Activated naive CD4-positive, alpha-beta T cell treated with anti-CD3 and anti-CD28 coated beads for 36 hours (primary cell): ENCODE measurements at regions not wholly inside any gene's neighbourhood (a gene's known extent, or its start where the extent isn't known, plus 50 kb on each side); places are given as distances from the start of the nearest gene placed in this dataset.
"Not testable (repeated sequence)": the region's sequence is repeated elsewhere in the genome, so short reads cannot be mapped to it uniquely, and the experiment has no call there.

Source experiments
- CTCF ChIA-PET: fragments of 350-600 bp; sonication (Branson Sonifier 250); formaldehyde crosslinking; loops from one replicate; lab custom pipeline; 2021; ENCODE audit warnings: antibody characterized with exemption; lab: Charles Lee
- DNase-seq: peaks from one replicate; pipeline ENCODE4 v3.0.0-alpha.2; 2020
- H3K27ac Mint-ChIP-seq: one replicate; pipeline ENCODE4 v1.8.0; 2021; ENCODE audit warnings: mild to moderate bottlenecking, mixed read lengths
- H3K27me3 Mint-ChIP-seq: one replicate; pipeline ENCODE4 v1.8.0; 2021; ENCODE audit warnings: low read depth, mixed read lengths
- H3K36me3 Mint-ChIP-seq: one replicate; pipeline ENCODE4 v1.8.0; 2021; ENCODE audit warnings: low read depth, mixed read lengths
- H3K4me1 Mint-ChIP-seq: one replicate; pipeline ENCODE4 v1.8.0; 2021; ENCODE audit warnings: low read depth, mixed read lengths
- H3K4me3 Mint-ChIP-seq: one replicate; pipeline ENCODE4 v1.8.0; 2021; ENCODE audit warnings: mild to moderate bottlenecking, moderate library complexity, mixed read lengths
- H3K9me3 Mint-ChIP-seq: one replicate; pipeline ENCODE4 v1.8.0; 2021; ENCODE audit warnings: mixed read lengths
- intact Hi-C: fragments of 100-400 bp; cut with micrococcal nuclease; formaldehyde crosslinking; loops from one replicate; pipeline ENCODE4 v1.15.1; 2023

DNA sequence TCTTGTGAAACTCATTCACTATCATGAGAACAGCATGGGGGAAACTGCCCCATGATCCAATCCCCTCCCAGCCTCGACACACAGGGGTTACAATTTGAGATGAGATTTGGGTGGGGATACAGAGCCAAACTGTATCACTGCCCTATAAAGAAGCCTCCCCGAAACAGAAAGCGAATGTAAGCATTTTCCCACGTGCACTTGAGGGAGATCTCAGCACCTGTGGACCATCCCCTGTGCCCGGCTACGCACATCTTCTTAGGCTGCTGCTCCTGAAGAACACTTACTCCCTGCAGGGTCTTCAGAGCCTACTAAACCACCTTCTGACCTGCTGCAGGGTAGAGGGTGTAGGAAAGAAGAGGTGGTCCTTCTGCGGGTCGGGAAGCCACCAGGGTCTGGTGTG lies 410.2 kb upstream of the IRX2 start:
- DNase-seq = no peak
- H3K4me3 Mint-ChIP-seq = no peak overlapping the region
- peaks cover 2% of the 10 kb centered on the region for H3K27me3 Mint-ChIP-seq
- H3K4me1 Mint-ChIP-seq = no peaks in the 10 kb centered on the region
- H3K36me3 Mint-ChIP-seq = peaks cover 2% of the 10 kb centered on the region
- no peak overlapping the region for H3K27ac Mint-ChIP-seq
- CTCF ChIA-PET = no interaction called here
- peaks cover 3% of the 10 kb centered on the region for H3K9me3 Mint-ChIP-seq
- intact Hi-C loops = no loop called here

DNA sequence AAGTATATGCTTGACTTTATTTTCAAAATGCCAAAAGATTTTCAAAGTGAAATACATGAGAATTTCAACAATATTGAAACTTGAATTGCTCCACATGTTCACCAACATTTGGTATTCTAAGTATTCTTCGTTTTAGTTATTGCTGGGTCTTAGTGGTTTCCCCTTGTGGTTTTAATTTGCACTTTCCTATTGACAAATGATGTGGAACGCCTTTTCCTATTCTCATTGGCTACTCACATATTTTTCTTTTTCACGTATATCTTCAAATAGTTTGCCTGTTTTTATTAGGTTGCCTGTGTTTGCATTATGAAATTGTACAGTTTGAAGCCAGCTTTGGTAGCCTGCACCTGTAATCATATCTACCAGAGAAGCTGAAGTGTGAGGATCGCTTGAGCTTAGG lies 405.7 kb upstream of the IRX2 start:
- peaks cover 1% of the 10 kb centered on the region for H3K36me3 Mint-ChIP-seq
- CTCF ChIA-PET = no interaction called here

DNA sequence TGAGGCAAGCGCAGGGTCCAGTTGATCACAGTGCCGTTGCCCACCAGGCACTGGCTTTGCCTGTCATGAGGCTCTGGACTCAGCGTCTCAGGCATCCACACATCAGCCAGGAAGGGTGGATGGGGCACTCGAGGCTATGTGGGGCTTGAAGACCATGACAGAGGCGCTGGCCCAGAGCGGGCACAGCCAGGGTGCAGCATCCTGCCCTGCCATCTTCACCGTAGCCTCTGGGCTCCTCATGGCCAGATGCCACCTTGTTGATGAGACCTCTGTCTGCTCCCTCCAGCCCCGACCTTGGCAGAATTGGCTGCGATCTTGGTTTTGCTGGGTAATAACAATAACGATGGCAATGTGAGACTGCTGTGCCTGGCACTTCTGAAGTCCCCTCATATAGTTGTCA lies 404.2 kb upstream of the IRX2 start:
- Mint-ChIP-seq H3K4me1 (no peaks in the 10 kb centered on the region), H3K4me3 (no peak overlapping the region), H3K9me3 (peaks cover 2% of the 10 kb centered on the region), H3K36me3 (peaks cover 1% of the 10 kb centered on the region), H3K27me3 (peaks cover 4% of the 10 kb centered on the region), H3K27ac (no peak overlapping the region)
- DNase-seq = no peak
- intact Hi-C loops = no loop called here
- CTCF ChIA-PET = no interaction called here

More for the DNA sequence above, 405.7 kb upstream of the IRX2 start:
- H3K9me3 Mint-ChIP-seq = peaks cover 2% of the 10 kb centered on the region
- no peak overlapping the region for H3K27ac Mint-ChIP-seq
- DNase-seq = no peak
- no peaks in the 10 kb centered on the region for H3K4me1 Mint-ChIP-seq
- H3K4me3 Mint-ChIP-seq = no peak overlapping the region
- H3K27me3 Mint-ChIP-seq = peaks cover 6% of the 10 kb centered on the region
- intact Hi-C loops = no loop called here

DNA sequence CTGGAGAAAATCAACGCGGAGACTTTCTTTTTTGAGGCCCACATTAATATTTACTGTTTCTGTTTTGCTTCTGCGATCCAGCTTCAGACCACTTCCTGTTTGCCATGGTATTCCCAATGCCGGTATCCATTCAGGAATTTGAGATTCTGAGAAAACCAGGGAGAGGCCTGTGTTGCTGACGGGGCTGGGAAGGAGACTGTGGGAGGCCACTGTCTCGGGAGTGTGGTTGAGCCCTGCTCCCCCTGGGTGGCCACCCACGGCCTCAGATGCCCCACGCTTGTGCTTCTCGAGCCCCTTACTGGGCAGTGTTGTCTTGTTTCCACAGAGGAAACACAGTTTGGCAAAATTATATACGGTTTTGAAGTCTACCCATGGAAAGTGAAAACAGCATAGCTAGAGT lies 403.6 kb upstream of the IRX2 start:
- Mint-ChIP-seq H3K27me3 (peaks cover 7% of the 10 kb centered on the region), H3K27ac (no peak overlapping the region), H3K4me1 (no peaks in the 10 kb centered on the region), H3K36me3 (peaks cover 1% of the 10 kb centered on the region), H3K4me3 (no peak overlapping the region), H3K9me3 (peaks cover 6% of the 10 kb centered on the region)
- CTCF ChIA-PET = no interaction called here
- DNase-seq = no peak
- intact Hi-C loops = no loop called here

DNA sequence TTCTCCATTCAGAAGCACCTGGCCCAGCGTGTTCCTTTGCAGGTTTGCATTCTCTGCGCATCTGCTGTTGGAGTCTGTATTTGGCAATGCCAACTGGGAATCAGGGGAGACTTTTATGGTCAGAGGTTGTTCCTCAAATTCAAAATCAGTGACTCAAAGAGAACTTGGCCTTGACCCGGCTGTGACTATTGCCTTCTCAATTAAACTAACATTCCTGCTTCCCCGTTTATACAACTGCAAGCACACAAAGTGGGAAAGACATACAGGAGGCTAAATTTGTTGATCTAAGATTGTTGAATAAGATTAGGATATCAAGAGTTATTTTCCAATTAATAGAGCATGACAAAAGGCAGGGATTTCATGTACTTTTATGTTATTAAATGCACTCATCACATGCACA lies 402.4 kb upstream of the IRX2 start:
- intact Hi-C loops = no loop called here
- no peak for DNase-seq
- H3K36me3 Mint-ChIP-seq = peaks cover 1% of the 10 kb centered on the region
- no peak overlapping the region for H3K4me3 Mint-ChIP-seq
- CTCF ChIA-PET = no interaction called here
- peaks cover 6% of the 10 kb centered on the region for H3K9me3 Mint-ChIP-seq
- no peak overlapping the region for H3K27ac Mint-ChIP-seq
- H3K27me3 Mint-ChIP-seq = peaks cover 9% of the 10 kb centered on the region
- H3K4me1 Mint-ChIP-seq = no peaks in the 10 kb centered on the region

DNA sequence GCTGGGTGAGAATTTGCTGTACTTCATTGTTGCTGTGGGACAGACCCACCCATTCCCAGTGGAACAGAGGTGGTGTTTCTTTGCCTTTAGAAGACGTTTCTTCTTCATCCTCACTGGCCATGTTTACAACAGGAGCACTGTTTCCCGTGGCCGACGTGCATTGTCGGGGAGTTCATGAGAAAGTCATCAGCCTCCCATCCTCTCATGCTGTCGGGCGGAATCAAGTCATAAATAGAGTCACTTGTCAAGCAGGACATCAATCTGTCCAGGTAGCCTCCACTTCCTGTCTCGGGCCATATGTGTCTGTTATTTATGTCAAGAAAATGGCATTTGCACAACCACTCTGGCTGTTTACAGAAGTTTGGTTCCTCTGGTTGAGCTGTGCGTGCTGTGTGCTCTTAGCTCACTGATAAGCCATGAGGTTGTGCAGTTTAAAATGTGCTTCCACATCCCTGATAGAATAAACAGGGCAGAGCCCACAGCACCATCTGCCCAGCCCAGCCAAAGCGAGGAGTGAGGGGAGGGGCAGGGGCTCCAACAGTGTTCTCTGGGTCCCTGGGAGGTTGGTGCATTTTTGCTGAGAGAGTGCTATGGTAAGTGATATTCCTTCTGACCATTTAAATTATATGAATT lies 401.9 kb upstream of the IRX2 start:
- H3K36me3 Mint-ChIP-seq = peaks cover 1% of the 10 kb centered on the region
- H3K9me3 Mint-ChIP-seq = peaks cover 4% of the 10 kb centered on the region
- no peak overlapping the region for H3K27ac Mint-ChIP-seq
- no peaks in the 10 kb centered on the region for H3K4me1 Mint-ChIP-seq
- peaks cover 9% of the 10 kb centered on the region for H3K27me3 Mint-ChIP-seq
- DNase-seq = no peak
- H3K4me3 Mint-ChIP-seq = no peak overlapping the region
- CTCF ChIA-PET = no interaction called here
- intact Hi-C loops = no loop called here

DNA sequence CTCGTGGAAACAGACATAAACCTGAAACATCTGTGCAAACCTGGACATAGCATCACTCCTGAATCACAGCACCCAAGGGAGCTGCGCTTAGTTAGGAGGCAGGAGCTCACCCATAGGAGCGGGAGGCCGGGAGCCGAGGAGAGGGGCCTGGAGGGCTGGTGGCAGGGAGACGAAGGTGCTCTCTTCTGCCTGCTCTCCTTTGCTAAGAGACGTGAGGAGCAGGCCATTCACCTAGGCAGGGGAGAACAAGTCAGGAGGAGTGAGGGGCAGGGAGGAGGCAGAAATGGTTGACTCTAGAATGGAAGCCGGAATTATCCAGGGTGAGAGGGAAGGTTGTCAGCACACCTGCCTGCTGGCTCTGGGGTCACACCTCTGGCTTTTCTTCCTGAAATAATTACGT lies 398.4 kb upstream of the IRX2 start:
- H3K36me3 Mint-ChIP-seq = no peaks in the 10 kb centered on the region
- intact Hi-C loops = no loop called here
- DNase-seq = no peak

DNA sequence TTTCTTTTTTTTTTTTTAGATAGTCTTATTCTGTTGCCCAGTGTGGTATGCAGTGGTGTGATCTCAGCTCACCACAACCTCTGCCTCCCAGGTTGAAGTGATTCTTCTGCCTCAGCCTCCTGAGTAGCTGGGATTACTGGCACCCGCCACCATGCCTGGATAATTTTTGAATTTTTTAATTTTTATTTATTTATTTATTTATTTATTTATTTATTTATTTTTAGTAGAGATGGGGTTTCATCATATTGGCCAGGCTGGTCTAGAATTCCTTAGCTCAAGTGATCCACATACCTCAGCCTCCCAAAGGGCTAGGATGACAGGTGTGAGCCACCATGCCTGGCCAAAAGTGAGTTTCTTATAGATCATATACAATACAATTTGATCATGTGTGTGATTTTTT lies 395.9 kb upstream of the IRX2 start:
- H3K4me1 Mint-ChIP-seq, H3K4me3 Mint-ChIP-seq, H3K27ac Mint-ChIP-seq, H3K9me3 Mint-ChIP-seq, DNase-seq, H3K27me3 Mint-ChIP-seq, intact Hi-C loops, H3K36me3 Mint-ChIP-seq, CTCF ChIA-PET: not testable (repeated sequence)

More for the DNA sequence above, 398.4 kb upstream of the IRX2 start:
- Mint-ChIP-seq H3K4me3 (no peak overlapping the region), H3K4me1 (no peaks in the 10 kb centered on the region), H3K27me3 (peaks cover 7% of the 10 kb centered on the region), H3K9me3 (peaks cover 4% of the 10 kb centered on the region), H3K27ac (no peak overlapping the region)
- CTCF ChIA-PET = no interaction called here

DNA sequence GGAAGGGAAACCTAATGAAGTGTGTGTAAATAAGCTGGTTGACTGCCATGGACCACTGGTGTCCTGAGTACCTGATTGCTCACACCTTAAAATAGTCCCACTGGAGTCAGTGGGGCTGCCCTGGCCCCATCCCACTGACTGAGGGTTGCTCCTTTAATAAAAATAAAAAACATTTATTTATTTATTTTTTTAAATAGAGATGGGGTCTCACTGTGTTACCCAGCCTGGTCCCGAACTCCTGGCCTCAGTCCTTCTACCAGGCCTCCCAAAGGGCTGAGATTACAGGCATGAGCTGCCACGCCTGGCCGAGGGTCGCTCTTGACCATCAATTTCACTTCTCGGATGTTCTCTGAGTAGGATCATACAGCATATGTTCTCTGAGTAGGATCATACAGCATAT lies 394.2 kb upstream of the IRX2 start:
- Mint-ChIP-seq H3K4me3 (no peak overlapping the region), H3K36me3 (no peaks in the 10 kb centered on the region), H3K9me3 (peaks cover 7% of the 10 kb centered on the region), H3K4me1 (no peaks in the 10 kb centered on the region), H3K27ac (no peak overlapping the region), H3K27me3 (peaks cover 5% of the 10 kb centered on the region)
- no peak for DNase-seq
- intact Hi-C loops = no loop called here
- CTCF ChIA-PET = no interaction called here

DNA sequence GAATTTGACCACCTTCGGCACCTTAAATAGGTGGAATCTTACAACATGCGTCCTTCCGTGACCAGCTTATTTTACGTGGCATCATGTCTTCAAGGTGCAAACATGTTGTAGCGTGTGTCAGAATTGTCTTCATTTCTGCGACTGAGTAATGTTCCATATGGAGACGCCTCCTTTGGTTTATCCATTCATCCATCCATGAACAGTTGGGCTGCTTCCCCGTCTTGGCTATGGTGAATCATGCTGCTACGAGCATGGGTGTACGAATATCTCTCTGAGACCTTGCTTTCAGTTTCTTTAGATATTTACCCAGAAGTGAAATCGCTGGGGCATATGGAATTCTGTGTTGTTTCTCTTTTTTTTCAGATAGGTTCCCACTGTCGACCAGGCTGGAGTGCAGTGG lies 391.9 kb upstream of the IRX2 start:
- intact Hi-C loops = no loop called here
- DNase-seq = no peak
- Mint-ChIP-seq H3K27ac (no peak overlapping the region), H3K4me3 (no peak overlapping the region), H3K27me3 (no peaks in the 10 kb centered on the region), H3K36me3 (no peaks in the 10 kb centered on the region), H3K9me3 (peaks cover 4% of the 10 kb centered on the region), H3K4me1 (no peaks in the 10 kb centered on the region)
- CTCF ChIA-PET = no interaction called here

DNA sequence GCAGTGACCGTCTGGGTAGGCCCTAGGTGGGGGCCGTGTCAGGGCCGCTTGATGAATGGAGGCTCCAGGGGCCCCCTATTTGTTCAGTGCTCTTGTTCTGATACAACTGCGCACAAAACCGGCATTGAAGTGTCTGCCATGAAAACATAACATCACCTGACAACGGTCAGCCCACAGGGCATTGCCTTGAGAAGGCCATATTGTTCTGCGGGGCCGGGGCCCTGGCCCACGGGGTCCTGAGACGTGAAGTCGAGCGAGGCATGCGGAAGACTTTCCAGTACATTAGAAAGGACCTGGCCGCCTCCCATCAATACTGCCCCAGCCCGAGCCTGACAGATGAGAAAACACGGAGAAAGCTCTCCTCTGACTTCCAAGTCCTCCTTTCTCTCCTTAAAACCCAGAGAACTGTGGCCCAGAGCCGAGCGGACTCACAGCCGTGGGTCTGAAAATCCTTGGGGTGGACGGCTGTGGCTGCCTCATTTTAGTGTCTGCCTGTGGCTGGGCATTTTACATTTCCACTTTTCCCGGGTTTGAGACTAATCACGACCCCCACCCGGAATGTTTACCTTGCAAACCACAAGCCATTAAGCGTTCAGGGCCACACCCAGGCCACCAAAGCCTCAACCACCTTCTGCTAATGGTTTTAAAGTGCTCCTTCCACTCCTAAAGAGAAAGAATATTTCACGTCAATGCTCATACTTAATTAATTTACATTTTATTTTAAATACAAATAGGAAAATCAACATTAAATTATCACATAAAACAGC lies 391.0 kb upstream of the IRX2 start:
- H3K4me3 Mint-ChIP-seq = no peak overlapping the region
- H3K4me1 Mint-ChIP-seq = no peaks in the 10 kb centered on the region
- H3K9me3 Mint-ChIP-seq = peaks cover 6% of the 10 kb centered on the region
- H3K36me3 Mint-ChIP-seq = no peaks in the 10 kb centered on the region
- intact Hi-C loops = no loop called here
- CTCF ChIA-PET = no interaction called here
- no peaks in the 10 kb centered on the region for H3K27me3 Mint-ChIP-seq
- DNase-seq = no peak
- H3K27ac Mint-ChIP-seq = no peak overlapping the region

DNA sequence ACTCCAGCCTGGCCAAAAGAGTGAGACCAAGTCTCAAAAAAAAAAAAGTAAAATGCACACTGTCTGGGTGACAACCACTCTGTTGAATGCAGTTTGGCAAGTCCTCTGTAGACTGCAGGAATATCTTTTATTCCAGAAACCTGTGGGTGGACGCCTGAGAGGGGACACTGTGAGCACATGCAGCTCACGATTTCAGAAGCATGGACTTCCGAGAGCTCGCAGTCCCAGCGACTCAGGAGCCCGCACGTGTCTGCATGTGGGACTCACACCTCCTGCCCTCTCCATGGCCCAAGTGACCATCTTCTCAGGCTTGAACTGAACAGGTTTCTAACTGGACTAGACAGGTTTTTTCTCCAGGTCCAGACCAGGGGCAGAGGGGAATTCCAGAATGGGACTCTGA lies 388.6 kb upstream of the IRX2 start:
- Mint-ChIP-seq H3K4me1 (no peaks in the 10 kb centered on the region), H3K4me3 (no peak overlapping the region), H3K27ac (no peak overlapping the region), H3K27me3 (no peaks in the 10 kb centered on the region), H3K9me3 (peaks cover 6% of the 10 kb centered on the region), H3K36me3 (no peaks in the 10 kb centered on the region)
- intact Hi-C loops = no loop called here
- no peak for DNase-seq
- CTCF ChIA-PET = no interaction called here

DNA sequence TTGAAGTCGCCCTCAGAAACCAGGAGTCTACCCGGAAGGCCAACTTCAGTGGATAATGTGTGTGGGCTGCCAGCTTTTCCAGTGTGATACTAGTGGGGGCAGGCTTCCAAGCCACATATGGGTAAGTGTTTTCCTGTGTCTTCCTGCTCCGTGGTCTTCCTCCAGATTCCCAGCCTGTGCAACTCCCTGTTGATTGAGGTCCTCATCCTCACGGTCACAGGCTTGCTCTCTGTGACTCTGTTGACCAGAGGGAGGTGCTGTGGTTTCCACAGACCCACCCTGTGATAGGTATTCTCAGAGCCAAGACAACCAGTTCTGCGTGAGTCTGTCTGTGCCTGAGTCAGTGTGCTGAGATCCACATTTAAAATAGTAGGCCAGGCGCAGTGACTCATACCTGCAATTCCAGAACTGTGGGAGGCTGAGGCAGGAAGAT lies 388.0 kb upstream of the IRX2 start:
- Mint-ChIP-seq H3K27ac (no peak overlapping the region), H3K36me3 (no peaks in the 10 kb centered on the region), H3K4me3 (no peak overlapping the region), H3K9me3 (peaks cover 6% of the 10 kb centered on the region), H3K27me3 (no peaks in the 10 kb centered on the region), H3K4me1 (no peaks in the 10 kb centered on the region)
- no peak for DNase-seq
- intact Hi-C loops = no loop called here
- CTCF ChIA-PET = no interaction called here
